CD4-positive, CD25-positive, alpha-beta regulatory T cell (primary cell): ENCODE measurements at regions not wholly inside any gene's neighbourhood (a gene's known extent, or its start where the extent isn't known, plus 50 kb on each side); places are given as distances from the start of the nearest gene placed in this dataset.

ENCODE experiments used
- ATAC-seq, 2 donors: fragments of 150-1000 bp; cut with Tn5 transposase; one replicate each; pipeline ENCODE4 v1.10.0; 2021; ENCODE audit warnings: low read depth in 2 of 2, moderate number of reproducible peaks in 2 of 2, moderate library complexity in 1 of 2
- DNase-seq, 3 donors: peaks; one replicate each; pipeline versions ENCODE4 v3.0.0 to v3.0.0-alpha.2; 2012 to 2022; ENCODE audit warnings: mixed read lengths in 1 of 3
- H3K27ac ChIP-seq: one replicate; pipeline ENCODE4 v1.7.0; 2013; ENCODE audit warnings: mild to moderate bottlenecking, low read length; ENCODE audit not compliant: insufficient read depth, poor library complexity, severe bottlenecking
- H3K27me3 ChIP-seq: one replicate; pipeline ENCODE4 v1.7.0; 2013; ENCODE audit warnings: low read length; ENCODE audit not compliant: control insufficient read depth, insufficient read depth
- H3K36me3 ChIP-seq: one replicate; pipeline ENCODE4 v1.7.0; 2013; ENCODE audit warnings: mild to moderate bottlenecking, low read length, moderate library complexity; ENCODE audit not compliant: control insufficient read depth, insufficient read depth
- H3K4me1 ChIP-seq: 2 replicates; pipeline ENCODE4 v1.7.0; 2013; ENCODE audit warnings: mild to moderate bottlenecking, low read length; ENCODE audit not compliant: insufficient read depth, control insufficient read depth, poor library complexity, severe bottlenecking
- H3K4me3 ChIP-seq: one replicate; pipeline ENCODE4 v1.7.0; 2013; ENCODE audit warnings: low read depth, mild to moderate bottlenecking, low read length, moderate library complexity
- H3K9me3 ChIP-seq, 2 experiments: 1 replicate in 1 of 2; 2 replicates in 1 of 2; pipeline ENCODE4 v1.7.0; 2013; ENCODE audit warnings: low read length in 2 of 2, mild to moderate bottlenecking in 1 of 2, moderate library complexity in 1 of 2; ENCODE audit not compliant: control insufficient read depth in 2 of 2
- H3K27ac Mint-ChIP-seq, 3 donors: one replicate each; pipeline ENCODE4 v1.8.0; 2020 to 2022; ENCODE audit warnings: mild to moderate bottlenecking in 3 of 3, mixed read lengths in 3 of 3, moderate library complexity in 2 of 3
- H3K27me3 Mint-ChIP-seq: one replicate; pipeline ENCODE4 v1.8.0; 2022; ENCODE audit warnings: mild to moderate bottlenecking, mixed read lengths
- H3K36me3 Mint-ChIP-seq: one replicate; pipeline ENCODE4 v1.8.0; 2020; ENCODE audit warnings: mixed read lengths
- H3K4me1 Mint-ChIP-seq, 4 donors: one replicate each; pipeline ENCODE4 v1.8.0; 2020 to 2022; ENCODE audit warnings: mixed read lengths in 4 of 4, mild to moderate bottlenecking in 1 of 4
- H3K4me3 Mint-ChIP-seq, 4 donors: one replicate each; pipeline ENCODE4 v1.8.0; 2020 to 2022; ENCODE audit warnings: mild to moderate bottlenecking in 4 of 4, mixed read lengths in 4 of 4, moderate library complexity in 3 of 4
- H3K9me3 Mint-ChIP-seq, 7 donors: one replicate each; pipeline ENCODE4 v1.8.0; 2020 to 2022; ENCODE audit warnings: mixed read lengths in 7 of 7, mild to moderate bottlenecking in 3 of 7, moderate library complexity in 2 of 7

DNA sequence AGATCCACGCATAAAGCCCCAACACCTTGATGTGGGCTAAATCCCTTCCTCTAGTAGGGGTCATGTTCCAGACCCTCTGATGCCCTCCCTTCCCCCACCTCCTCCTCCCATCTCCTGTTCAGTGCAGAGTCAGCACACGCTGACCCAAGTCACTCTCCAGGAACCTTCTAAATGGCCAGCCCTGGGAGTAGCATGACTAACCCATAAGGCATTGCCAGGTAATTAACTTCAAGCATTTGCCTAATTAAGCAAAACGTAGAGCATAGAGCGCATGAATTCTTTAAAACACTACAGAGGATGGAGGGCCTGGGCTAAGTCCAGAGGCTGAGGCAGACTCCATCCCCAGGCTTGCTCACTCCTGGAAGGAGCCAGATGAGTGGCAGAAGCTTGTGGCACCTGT is 276.3 kb upstream of the MSX2 start:
- Mint-ChIP-seq H3K4me3 (no peak overlapping the region), H3K4me1 (peaks cover 0 to 4% (median 0%) of the 10 kb centered on the region in 4 donors), H3K36me3 (no peaks in the 10 kb centered on the region), H3K27me3 (no peaks in the 10 kb centered on the region), H3K27ac (no peak overlapping the region), H3K9me3 (peaks cover 0 to 5% (median 3%) of the 10 kb centered on the region in 7 donors)
- H3K4me1 ChIP-seq: no peaks in the 10 kb centered on the region
- no peaks in the 10 kb centered on the region for H3K36me3 ChIP-seq
- no peak overlapping the region for H3K27ac ChIP-seq
- no peaks in the 10 kb centered on the region for H3K27me3 ChIP-seq
- H3K9me3 ChIP-seq: peaks cover 0 to 6% of the 10 kb centered on the region in 2 experiments
- H3K4me3 ChIP-seq: no peak overlapping the region
- DNase-seq (no peak), ATAC-seq (no peak)

DNA sequence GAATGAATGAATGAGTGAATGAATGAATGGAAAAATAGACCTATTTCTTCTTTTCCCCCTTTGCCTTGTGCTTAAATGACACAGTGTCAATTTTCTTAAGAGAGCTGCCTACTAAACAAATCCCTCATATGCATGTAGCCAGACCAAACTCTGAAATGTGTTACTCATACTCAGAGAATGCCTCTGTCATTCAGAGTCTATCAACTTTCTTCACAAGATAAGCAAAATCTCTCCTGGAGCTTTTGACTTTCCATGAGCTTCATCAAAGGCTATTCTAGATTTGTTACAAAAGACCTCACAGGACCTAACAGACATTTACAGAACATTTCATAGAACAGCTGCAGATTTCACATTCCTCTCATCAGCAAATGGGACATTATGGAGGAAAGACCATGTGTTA is 275.7 kb upstream of the MSX2 start:
- H3K36me3 ChIP-seq: no peaks in the 10 kb centered on the region
- H3K4me3 Mint-ChIP-seq: no peak overlapping the region
- H3K9me3 ChIP-seq: peaks cover 0 to 6% of the 10 kb centered on the region in 2 experiments
- H3K4me3 ChIP-seq: no peak overlapping the region
- H3K27me3 ChIP-seq: no peaks in the 10 kb centered on the region
- DNase-seq (no peak), ATAC-seq (no peak)
- H3K4me1 Mint-ChIP-seq: peaks cover 0 to 4% (median 0%) of the 10 kb centered on the region in 4 donors
- no peaks in the 10 kb centered on the region for H3K4me1 ChIP-seq
- no peaks in the 10 kb centered on the region for H3K36me3 Mint-ChIP-seq
- H3K27me3 Mint-ChIP-seq: no peaks in the 10 kb centered on the region
- no peak overlapping the region for H3K27ac ChIP-seq
- H3K9me3 Mint-ChIP-seq: peaks cover 0 to 5% (median 2%) of the 10 kb centered on the region in 7 donors
- no peak overlapping the region for H3K27ac Mint-ChIP-seq

DNA sequence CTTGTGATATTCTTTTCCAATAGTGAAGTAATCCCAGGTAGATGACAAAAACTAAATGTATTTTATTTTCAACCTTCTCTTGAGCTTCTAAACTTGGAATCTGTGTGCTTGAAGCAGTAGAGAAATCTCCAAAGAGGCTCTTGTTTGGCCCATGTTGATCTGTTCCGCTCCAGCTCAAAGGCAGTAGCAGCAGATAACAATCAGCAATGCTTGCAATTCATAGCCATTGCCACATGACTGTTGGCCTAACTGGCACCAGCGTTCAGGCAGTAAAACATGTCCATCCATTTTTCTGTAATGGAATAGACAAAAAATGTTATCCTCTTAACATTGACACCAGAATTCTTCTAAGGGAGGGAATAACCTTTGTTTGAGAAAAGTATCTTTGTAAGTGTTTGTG is 270.7 kb upstream of the MSX2 start:
- Histone ChIP-seq H3K27ac (no peak overlapping the region), H3K9me3 (peaks cover 0 to 6% of the 10 kb centered on the region in 2 experiments), H3K4me1 (no peaks in the 10 kb centered on the region), H3K4me3 (no peak overlapping the region), H3K36me3 (no peaks in the 10 kb centered on the region), H3K27me3 (no peaks in the 10 kb centered on the region)
- Mint-ChIP-seq H3K9me3 (peaks cover 0 to 4% (median 2%) of the 10 kb centered on the region in 7 donors), H3K4me1 (peaks cover 0 to 15% (median 0%) of the 10 kb centered on the region in 4 donors), H3K27ac (peak overlapping the region in 1 of 3 donors; percentile 3), H3K36me3 (no peaks in the 10 kb centered on the region), H3K4me3 (peak overlapping the region in 1 of 4 donors; percentile 54), H3K27me3 (no peaks in the 10 kb centered on the region)
- no peak for DNase-seq
- no peak for ATAC-seq

- H3K4me3 Mint-ChIP-seq: peak overlapping the region in 1 of 4 donors; percentile 54
- no peaks in the 10 kb centered on the region for H3K36me3 Mint-ChIP-seq
- ATAC-seq (peak in 1 of 2 donors; percentile 31), DNase-seq (peak in 2 of 3 donors; percentile 12 to 20)
- H3K4me1 Mint-ChIP-seq: peaks cover 0 to 15% (median 0%) of the 10 kb centered on the region in 4 donors
- peaks cover 0 to 4% (median 2%) of the 10 kb centered on the region in 7 donors for H3K9me3 Mint-ChIP-seq
- Histone ChIP-seq H3K27me3 (no peaks in the 10 kb centered on the region), H3K36me3 (no peaks in the 10 kb centered on the region), H3K27ac (no peak overlapping the region), H3K4me3 (peak overlapping the region; percentile 19), H3K9me3 (peaks cover 0 to 6% of the 10 kb centered on the region in 2 experiments), H3K4me1 (no peaks in the 10 kb centered on the region)
- H3K27ac Mint-ChIP-seq: peak overlapping the region in 1 of 3 donors; percentile 3
- H3K27me3 Mint-ChIP-seq: no peaks in the 10 kb centered on the region
Observed at GRCh38 chr5:174454464-174454863, 269.9 kb upstream of the MSX2 start.

DNA sequence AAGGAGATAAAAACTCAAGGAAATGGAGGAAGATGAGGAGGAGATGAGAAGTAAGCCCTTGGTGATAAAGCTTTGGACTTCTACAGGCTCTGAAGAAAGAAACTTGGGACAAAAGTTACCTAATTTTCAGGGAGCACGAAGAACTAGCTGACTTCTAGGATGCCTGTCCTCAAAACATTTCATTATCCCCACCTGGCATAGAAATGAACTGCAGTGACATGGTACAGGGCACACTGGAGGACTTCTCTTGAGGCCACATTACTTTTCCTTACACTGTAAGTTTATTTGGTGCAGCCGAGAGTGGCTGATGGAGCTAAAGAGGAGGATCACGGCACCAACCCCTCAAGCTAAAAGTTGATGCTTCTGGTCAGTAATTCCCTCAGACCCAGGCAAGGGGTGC is 269.5 kb upstream of the MSX2 start:
- Histone ChIP-seq H3K27me3 (no peaks in the 10 kb centered on the region), H3K4me1 (no peaks in the 10 kb centered on the region), H3K9me3 (peaks cover 0 to 4% of the 10 kb centered on the region in 2 experiments), H3K27ac (no peak overlapping the region), H3K4me3 (no peak overlapping the region), H3K36me3 (no peaks in the 10 kb centered on the region)
- DNase-seq (no peak), ATAC-seq (no peak)
- H3K27ac Mint-ChIP-seq: no peak overlapping the region
- no peak overlapping the region for H3K4me3 Mint-ChIP-seq
- H3K36me3 Mint-ChIP-seq: no peaks in the 10 kb centered on the region
- no peaks in the 10 kb centered on the region for H3K27me3 Mint-ChIP-seq
- H3K4me1 Mint-ChIP-seq: peaks cover 0 to 15% (median 0%) of the 10 kb centered on the region in 4 donors
- H3K9me3 Mint-ChIP-seq: peaks cover 0 to 4% (median 2%) of the 10 kb centered on the region in 7 donors

GRCh38 chr5:174455301-174455700 is 269.1 kb upstream of the MSX2 start:
- no peak for DNase-seq
- H3K36me3 Mint-ChIP-seq: no peaks in the 10 kb centered on the region
- no peak overlapping the region for H3K4me3 ChIP-seq
- H3K27ac ChIP-seq: no peak overlapping the region
- ATAC-seq: no peak
- no peaks in the 10 kb centered on the region for H3K27me3 ChIP-seq
- H3K27me3 Mint-ChIP-seq: no peaks in the 10 kb centered on the region
- peaks cover 0 to under 1% of the 10 kb centered on the region in 2 experiments for H3K9me3 ChIP-seq
- H3K27ac Mint-ChIP-seq: no peak overlapping the region
- no peaks in the 10 kb centered on the region for H3K4me1 ChIP-seq
- H3K4me3 Mint-ChIP-seq: no peak overlapping the region
- H3K4me1 Mint-ChIP-seq: peaks cover 0 to 18% (median under 1%) of the 10 kb centered on the region in 4 donors
- peaks cover 0 to 4% (median 2%) of the 10 kb centered on the region in 7 donors for H3K9me3 Mint-ChIP-seq
- H3K36me3 ChIP-seq: no peaks in the 10 kb centered on the region

- H3K4me3 Mint-ChIP-seq: no peak overlapping the region
- Histone ChIP-seq H3K4me3 (no peak overlapping the region), H3K4me1 (no peaks in the 10 kb centered on the region), H3K9me3 (no peaks in the 10 kb centered on the region), H3K27ac (no peak overlapping the region), H3K36me3 (no peaks in the 10 kb centered on the region), H3K27me3 (no peaks in the 10 kb centered on the region)
- H3K36me3 Mint-ChIP-seq: no peaks in the 10 kb centered on the region
- no peaks in the 10 kb centered on the region for H3K27me3 Mint-ChIP-seq
- no peak overlapping the region for H3K27ac Mint-ChIP-seq
- DNase-seq (no peak), ATAC-seq (no peak)
- H3K9me3 Mint-ChIP-seq: peaks cover 0 to 6% (median 4%) of the 10 kb centered on the region in 7 donors
- H3K4me1 Mint-ChIP-seq: peaks cover 0 to 19% (median 2%) of the 10 kb centered on the region in 4 donors
Observed at GRCh38 chr5:174457141-174457678, 267.2 kb upstream of the MSX2 start.

GRCh38 chr5:174459071-174459702 is 265.2 kb upstream of the MSX2 start:
- Mint-ChIP-seq H3K4me3 (no peak overlapping the region), H3K36me3 (no peaks in the 10 kb centered on the region), H3K9me3 (peaks cover 0 to 9% (median 4%) of the 10 kb centered on the region in 7 donors), H3K27me3 (no peaks in the 10 kb centered on the region), H3K4me1 (peaks cover 0 to 14% (median 2%) of the 10 kb centered on the region in 4 donors), H3K27ac (peak overlapping the region in 1 of 3 donors; percentile 45)
- no peaks in the 10 kb centered on the region for H3K4me1 ChIP-seq
- no peaks in the 10 kb centered on the region for H3K9me3 ChIP-seq
- DNase-seq: no peak
- no peaks in the 10 kb centered on the region for H3K36me3 ChIP-seq
- no peak overlapping the region for H3K4me3 ChIP-seq
- H3K27me3 ChIP-seq: no peaks in the 10 kb centered on the region
- H3K27ac ChIP-seq: no peak overlapping the region
- ATAC-seq: no peak
